ENCODE measurements at regions not wholly inside any gene's neighbourhood (a gene's known extent, or its start where the extent isn't known, plus 50 kb on each side); places are given as distances from the start of the nearest gene placed in this dataset.

DNA sequence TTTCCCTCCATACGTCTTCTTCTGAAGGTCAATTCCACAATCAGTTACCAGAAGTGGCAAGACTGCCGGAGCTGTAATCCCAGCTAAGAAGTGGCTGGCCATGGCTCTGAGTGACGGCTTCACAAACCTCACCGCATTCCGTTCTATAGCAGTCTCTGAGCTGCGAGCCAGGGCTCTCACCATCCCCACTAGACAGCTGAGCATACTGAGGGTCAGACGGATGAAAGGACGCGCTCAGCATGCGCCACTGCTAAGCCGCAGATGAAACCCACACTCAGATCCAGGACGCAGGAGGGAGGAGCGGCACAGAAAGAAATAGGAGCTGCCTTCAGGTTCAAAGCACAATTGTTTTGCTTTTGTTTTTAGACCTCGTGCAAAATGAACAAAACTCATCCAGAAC lies 97.9 kb downstream of the ANKRD60 start:
- intact Hi-C loops (cut with DNase I), result no loop called here
- no peak overlapping the region for H3K4me3 ChIP-seq
- no peak for DNase-seq
- H3K27me3 ChIP-seq, result peaks cover 0 to 89% (median 0%) of the 10 kb centered on the region in 4 donors
- peaks cover 4 to 40% (median 11%) of the 10 kb centered on the region in 3 donors for H3K4me1 ChIP-seq
- 76 to 80% methylated on average over 14 of the region's 14 CpGs for WGBS, 2 donors
- peak overlapping the region in 3 of 4 donors; percentile 20 to 77 (median 64) for H3K27ac ChIP-seq
- no peaks in the 10 kb centered on the region for H3K36me3 ChIP-seq
- TF ChIP-seq POLR2A (IDR thresholded peaks at IDR 0.05), result no peak
- TF ChIP-seq, protein P1, sequence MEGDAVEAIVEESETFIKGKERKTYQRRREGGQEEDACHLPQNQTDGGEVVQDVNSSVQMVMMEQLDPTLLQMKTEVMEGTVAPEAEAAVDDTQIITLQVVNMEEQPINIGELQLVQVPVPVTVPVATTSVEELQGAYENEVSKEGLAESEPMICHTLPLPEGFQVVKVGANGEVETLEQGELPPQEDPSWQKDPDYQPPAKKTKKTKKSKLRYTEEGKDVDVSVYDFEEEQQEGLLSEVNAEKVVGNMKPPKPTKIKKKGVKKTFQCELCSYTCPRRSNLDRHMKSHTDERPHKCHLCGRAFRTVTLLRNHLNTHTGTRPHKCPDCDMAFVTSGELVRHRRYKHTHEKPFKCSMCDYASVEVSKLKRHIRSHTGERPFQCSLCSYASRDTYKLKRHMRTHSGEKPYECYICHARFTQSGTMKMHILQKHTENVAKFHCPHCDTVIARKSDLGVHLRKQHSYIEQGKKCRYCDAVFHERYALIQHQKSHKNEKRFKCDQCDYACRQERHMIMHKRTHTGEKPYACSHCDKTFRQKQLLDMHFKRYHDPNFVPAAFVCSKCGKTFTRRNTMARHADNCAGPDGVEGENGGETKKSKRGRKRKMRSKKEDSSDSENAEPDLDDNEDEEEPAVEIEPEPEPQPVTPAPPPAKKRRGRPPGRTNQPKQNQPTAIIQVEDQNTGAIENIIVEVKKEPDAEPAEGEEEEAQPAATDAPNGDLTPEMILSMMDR (IDR thresholded peaks at IDR 0.05), result no peak
- H3K9me3 ChIP-seq, result peaks cover 0 to 2% (median 0%) of the 10 kb centered on the region in 3 donors

DNA sequence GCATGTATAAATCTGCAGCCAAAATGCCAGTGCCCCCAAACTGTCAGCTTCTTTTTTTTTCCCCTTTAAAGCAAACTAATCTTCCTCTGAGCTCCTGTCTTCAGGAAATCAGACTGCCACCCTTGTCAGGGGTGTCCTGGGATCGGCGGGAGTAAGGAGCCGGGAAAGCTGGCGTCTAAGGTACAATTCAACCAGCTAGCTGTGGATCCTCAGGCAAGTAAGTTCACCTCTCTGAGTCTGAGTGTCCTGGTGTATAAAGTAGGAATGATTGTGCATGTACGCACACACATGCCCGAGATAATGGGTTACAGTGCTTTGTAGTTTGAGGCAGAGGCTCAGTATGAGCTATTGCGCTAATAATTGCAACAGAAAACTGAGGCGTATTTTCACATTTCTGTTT lies 98.3 kb downstream of the ANKRD60 start:
- peaks cover 0 to 6% (median 3%) of the 10 kb centered on the region in 3 donors for H3K9me3 ChIP-seq
- TF ChIP-seq POLR2A (IDR thresholded peaks at IDR 0.05), result no peak
- TF ChIP-seq, protein P1 (IDR thresholded peaks at IDR 0.05), result no peak
- WGBS, 2 donors, result 81 to 89% methylated on average over 7 to 8 of the region's 8 CpGs
- no peak overlapping the region for H3K4me3 ChIP-seq
- H3K4me1 ChIP-seq, result peaks cover 4 to 36% (median 7%) of the 10 kb centered on the region in 3 donors
- intact Hi-C loops (cut with DNase I), result no loop called here
- H3K27me3 ChIP-seq, result peaks cover 0 to 84% (median 0%) of the 10 kb centered on the region in 4 donors
- no peaks in the 10 kb centered on the region for H3K36me3 ChIP-seq
- H3K27ac ChIP-seq, result peak overlapping the region in 2 of 4 donors; percentile 20 to 77
- no peak for DNase-seq

DNA sequence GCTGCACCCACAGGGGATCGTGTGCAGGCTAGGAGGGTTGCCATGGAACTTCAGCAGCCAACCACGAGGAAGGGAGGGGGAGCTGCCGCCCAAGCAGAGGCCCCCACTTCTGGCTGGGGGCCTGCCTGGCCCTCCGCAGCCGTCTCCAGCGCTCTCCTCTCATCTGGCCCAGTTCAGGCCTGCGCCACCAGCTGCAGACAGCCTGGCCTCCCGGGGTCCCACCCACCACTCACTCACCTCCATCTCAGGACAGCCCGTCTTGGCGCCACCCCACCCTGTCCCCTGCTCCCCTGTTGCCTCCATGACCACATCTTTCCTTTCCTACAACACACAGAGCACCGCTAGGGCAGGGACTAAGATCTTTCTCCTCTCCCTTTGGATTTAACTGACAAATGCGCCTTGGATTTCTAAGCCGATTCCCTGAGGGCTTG lies 98.7 kb downstream of the ANKRD60 start:
- Histone ChIP-seq H3K9me3 (peaks cover 0 to 11% (median 3%) of the 10 kb centered on the region in 3 donors), H3K4me1 (peaks cover 4 to 32% (median 7%) of the 10 kb centered on the region in 3 donors), H3K36me3 (no peaks in the 10 kb centered on the region), H3K27me3 (peaks cover 0 to 80% (median 0%) of the 10 kb centered on the region in 4 donors), H3K27ac (peak overlapping the region in 1 of 4 donors; percentile 30), H3K4me3 (no peak overlapping the region)
- DNase-seq, result no peak
- 74% methylated on average over 10 to 12 of the region's 13 CpGs for WGBS, 2 donors
- TF ChIP-seq POLR2A (IDR thresholded peaks at IDR 0.05), result no peak
- TF ChIP-seq, protein P1 (IDR thresholded peaks at IDR 0.05), result no peak
- intact Hi-C loops (cut with DNase I), result no loop called here

DNA sequence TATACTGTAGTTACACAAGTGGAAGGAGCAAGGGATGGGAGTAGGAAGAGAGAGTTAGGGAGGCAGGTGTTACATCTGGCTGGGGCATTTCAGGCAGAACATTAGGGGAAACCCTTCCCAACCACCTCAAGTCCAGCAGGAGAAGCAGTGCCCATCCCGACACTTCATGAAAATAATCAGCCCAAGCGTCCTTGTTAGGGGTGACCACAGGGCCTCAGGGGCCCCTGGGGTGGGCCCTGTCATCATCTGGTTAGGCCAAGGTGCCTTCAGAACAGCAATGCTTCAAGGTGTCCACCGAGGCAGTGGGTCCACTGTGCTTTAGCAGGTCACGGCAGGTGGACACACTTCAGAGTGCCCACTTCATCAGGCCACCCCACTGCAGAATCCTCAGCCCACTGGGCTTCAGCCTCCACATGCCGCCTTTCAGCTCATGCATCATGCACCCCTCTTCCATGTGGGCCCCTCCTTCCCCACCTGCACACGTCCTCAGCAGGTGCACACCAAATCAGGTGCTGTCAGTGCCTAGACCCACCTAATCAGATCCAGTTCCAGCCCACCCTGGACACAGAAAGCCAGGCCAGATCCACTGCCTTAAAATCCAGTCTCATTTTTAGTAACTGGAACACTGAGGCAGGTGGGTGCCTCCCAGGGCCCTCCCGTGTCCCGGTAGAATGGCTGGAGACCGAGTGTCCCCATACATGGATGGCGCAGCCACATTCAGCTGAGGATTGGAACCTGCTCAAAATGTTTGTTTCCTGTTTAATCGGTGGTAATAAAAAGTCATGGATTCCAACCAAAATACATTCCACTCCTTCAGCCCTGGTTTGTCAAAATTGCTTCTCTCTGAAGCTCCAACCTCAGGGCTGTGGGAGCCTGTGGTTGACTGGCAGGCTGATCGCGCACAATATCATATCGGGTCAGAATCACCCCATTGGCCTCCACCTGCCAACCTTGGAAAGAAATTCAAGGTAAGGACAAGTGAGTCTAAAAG lies 99.5 kb downstream of the ANKRD60 start:
- Histone ChIP-seq H3K4me1 (peaks cover 4 to 31% (median 7%) of the 10 kb centered on the region in 3 donors), H3K36me3 (no peaks in the 10 kb centered on the region), H3K27ac (no peak overlapping the region), H3K27me3 (peaks cover 0 to 72% (median 0%) of the 10 kb centered on the region in 4 donors), H3K4me3 (no peak overlapping the region), H3K9me3 (peaks cover 0 to 11% (median 3%) of the 10 kb centered on the region in 3 donors)
- 77 to 86% methylated on average over 7 to 12 of the region's 14 CpGs for WGBS, 2 donors
- no peak for TF ChIP-seq POLR2A (IDR thresholded peaks at IDR 0.05)
- TF ChIP-seq, protein P1 (IDR thresholded peaks at IDR 0.05), result no peak
- intact Hi-C loops (cut with DNase I), result no loop called here
- DNase-seq, result no peak

GRCh38 chr20:58127701-58128111 lies 100.7 kb downstream of the ANKRD60 start:
- intact Hi-C loops (cut with DNase I), result no loop called here
- no peak overlapping the region for H3K27ac ChIP-seq
- no peaks in the 10 kb centered on the region for H3K36me3 ChIP-seq
- no peak for TF ChIP-seq POLR2A (IDR thresholded peaks at IDR 0.05)
- TF ChIP-seq, protein P1 (IDR thresholded peaks at IDR 0.05), result no peak
- peaks cover 4 to 29% (median 7%) of the 10 kb centered on the region in 3 donors for H3K4me1 ChIP-seq
- 7 to 17% methylated on average over 6 of the region's 6 CpGs for WGBS, 2 donors
- no peak for DNase-seq
- peaks cover 0 to 60% (median 0%) of the 10 kb centered on the region in 4 donors for H3K27me3 ChIP-seq
- H3K9me3 ChIP-seq, result peaks cover 0 to 11% (median 3%) of the 10 kb centered on the region in 3 donors
- no peak overlapping the region for H3K4me3 ChIP-seq

All from esophagus squamous epithelium (tissue), 5 donors.